DMS 273 treated with DMSO at 0.1 percent for 48 hours (cell line): ENCODE measurements at regions not wholly inside any gene's neighbourhood (a gene's known extent, or its start where the extent isn't known, plus 50 kb on each side); places are given as distances from the start of the nearest gene placed in this dataset.

Experiments used
- DNase-seq: peaks from one replicate; lab custom pipeline; 2025; lab: John Stamatoyannopoulos, UW

DNA sequence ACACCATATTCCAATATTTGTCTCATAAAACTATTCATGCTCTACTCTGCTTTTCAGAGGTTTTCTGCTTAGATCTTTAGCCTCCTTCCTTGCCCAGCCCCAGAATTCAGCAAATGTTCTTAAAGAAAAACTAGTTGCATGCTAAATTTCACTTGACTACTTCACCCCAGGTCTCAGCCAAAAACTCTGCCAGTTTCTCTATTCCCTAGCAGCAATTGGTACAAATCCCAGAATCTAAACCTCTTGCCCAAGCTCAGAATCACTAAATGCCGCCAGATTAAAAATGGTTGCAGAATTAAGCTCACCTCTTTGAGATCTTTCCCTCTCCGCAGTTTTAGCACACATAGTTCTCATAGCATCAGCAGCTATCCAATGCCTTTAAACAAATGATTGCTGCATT is 331.2 kb upstream of the SMARCA2 start:
- no peak for DNase-seq

- no peak for DNase-seq
Observed at GRCh38 chr9:1698991-1699390, 316.2 kb upstream of the SMARCA2 start.

DNA sequence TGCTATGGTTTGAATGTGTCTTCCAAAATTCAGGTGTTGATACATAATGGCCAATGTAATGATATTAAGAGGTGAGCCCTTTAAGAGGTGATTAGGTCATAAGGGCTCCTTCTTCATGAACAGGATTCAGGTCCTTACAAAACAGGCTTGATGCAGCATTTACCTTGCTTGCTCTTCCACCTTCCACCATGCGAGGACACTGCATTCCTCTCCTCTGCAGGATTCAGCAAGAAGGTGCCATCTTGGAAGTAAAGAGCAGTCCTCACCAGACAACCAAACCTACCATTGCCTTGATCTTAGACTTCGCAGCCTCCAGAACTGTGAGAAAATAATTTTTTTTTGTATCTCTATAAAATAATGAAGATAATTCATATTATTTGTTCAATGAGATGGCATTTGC is 314.0 kb upstream of the SMARCA2 start:
- DNase-seq: no peak

GRCh38 chr9:1702701-1703100 is 312.4 kb upstream of the SMARCA2 start:
- DNase-seq: no peak

DNA sequence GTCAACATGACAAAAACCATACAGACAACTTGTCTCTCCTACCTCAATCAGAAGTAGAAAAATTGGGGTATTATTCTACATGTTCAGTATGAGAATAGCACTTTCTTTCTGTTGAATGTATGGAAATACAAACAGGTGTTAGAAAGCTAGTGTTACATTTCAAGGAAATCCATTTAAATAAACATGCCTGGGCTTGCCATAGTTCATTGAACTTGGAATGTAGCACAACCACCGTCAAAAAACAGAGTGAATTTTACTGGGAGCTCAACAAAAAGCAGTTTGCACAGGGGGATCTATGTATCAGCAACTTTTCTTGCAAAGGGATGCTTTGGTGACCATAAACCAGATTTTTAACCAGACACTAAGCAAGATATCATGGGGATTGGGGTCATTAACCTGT is 307.9 kb upstream of the SMARCA2 start:
- DNase-seq: no peak

- no peak for DNase-seq
Observed at GRCh38 chr9:1708219-1708618, 306.9 kb upstream of the SMARCA2 start.

DNA sequence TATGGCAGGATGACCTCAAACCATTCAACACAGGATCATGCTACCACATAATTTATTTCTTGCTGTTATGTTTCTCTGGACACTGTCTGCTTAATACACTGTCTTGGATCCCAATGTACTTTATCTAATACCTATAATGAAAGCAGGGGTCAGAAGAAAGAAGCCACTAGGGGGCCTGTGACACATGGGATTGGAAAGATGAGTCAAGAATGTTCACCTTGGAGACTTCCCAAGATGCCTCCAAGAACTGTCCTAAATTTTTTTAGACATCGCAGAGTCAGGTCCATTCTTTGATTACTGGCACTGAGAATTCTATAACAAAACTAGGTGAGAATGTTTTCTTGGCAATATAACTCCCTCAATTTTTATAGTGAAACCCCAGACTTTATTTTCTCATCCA is 305.8 kb upstream of the SMARCA2 start:
- no peak for DNase-seq

DNA sequence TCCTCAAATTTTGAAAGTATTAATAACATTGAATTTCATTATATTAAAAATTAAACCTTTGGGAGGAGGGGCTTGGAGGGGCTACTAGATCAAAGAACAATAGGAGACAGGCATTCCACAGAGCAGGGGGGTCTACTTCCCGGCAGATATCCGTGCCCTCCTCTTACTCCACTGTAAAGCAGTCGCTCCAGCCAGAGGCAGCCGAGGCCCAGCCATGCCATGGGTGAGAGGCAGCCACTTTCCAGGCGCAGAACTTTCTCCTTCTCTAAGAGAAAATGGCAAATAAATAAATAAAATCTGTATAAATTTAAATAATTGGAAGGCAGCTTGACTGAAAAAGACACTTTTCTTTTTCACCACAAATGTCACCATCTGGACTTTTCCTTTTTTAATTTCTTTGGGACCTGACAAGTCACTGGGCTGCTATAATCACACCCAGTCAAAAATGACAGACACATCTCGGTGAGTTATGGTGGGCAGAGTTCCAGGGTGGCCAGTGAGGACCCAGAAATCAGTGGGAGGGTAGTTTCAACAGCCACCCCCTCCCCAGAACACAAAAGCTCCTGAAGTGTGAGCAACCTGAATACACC is 302.2 kb upstream of the SMARCA2 start:
- no peak for DNase-seq

GRCh38 chr9:1713841-1714240 is 301.3 kb upstream of the SMARCA2 start:
- DNase-seq: no peak

DNA sequence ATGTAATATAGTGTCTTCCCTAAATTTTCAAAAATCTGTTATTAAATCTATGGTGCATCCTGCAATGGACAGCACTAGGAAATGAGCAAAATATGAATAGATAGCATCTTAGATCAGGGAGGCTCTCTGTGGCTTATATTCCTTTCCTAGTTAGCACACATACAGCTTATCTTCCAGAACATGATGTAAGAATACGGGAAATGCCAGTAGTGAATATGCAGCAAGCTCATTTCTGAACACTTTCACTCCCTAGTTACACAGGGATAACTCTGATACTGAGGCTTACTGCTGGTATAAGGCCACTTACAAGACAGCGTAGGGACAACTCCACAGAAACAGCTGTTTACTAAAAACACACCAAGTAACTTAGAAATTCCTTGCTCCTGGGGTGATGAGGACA is 297.3 kb upstream of the SMARCA2 start:
- no peak for DNase-seq

GRCh38 chr9:1718836-1719235 is 296.3 kb upstream of the SMARCA2 start:
- DNase-seq: no peak

- no peak for DNase-seq
Observed at GRCh38 chr9:1721196-1721595, 294.0 kb upstream of the SMARCA2 start.

GRCh38 chr9:1722404-1722803 is 292.7 kb upstream of the SMARCA2 start:
- no peak for DNase-seq

- no peak for DNase-seq
Observed at GRCh38 chr9:1723522-1724015, 291.6 kb upstream of the SMARCA2 start.

- DNase-seq: no peak
Observed at GRCh38 chr9:1726993-1727759, 288.0 kb upstream of the SMARCA2 start.

GRCh38 chr9:1729631-1730030 is 285.5 kb upstream of the SMARCA2 start:
- no peak for DNase-seq

- DNase-seq: no peak
Observed at GRCh38 chr9:1732670-1733069, 282.5 kb upstream of the SMARCA2 start.

- DNase-seq: no peak
Observed at GRCh38 chr9:1738511-1739100, 276.5 kb upstream of the SMARCA2 start.

DNA sequence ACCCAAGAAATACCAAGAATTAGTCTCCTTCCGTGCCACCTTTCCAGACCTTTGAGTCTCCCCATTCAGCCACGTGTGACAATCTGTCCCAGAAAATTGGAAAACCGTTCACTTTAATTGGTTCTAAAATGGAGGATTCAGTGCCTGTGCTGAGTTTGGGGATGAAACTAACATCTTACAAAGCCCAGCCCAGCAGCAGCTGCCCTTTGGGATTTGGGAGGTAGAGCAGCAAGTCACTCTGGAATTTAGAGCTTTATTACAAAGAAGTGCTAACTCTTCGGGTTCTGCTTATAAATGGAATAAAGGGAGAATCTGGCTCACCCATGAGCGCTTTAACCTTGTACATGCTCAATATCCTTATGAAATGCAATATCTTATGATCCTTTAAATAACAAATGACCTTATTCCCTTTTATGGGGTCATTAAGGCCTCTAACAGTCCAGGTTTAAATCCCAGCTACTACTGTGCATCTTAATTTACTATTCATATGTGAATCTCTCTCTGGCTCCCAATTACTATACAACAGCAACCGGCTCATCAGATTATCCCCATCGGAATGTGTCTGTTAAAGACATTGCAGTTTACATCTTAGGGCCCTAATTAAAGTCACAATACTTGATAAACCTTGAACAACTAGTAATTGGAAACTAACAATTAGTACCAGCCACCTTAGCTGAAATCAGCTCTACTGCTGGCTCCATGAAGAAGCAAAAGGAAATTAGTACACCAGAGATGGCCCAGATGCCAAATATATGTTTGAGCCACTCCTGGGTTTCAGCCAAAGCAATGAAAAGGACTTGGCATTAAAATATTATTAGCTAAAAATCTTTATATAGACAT is 271.8 kb upstream of the SMARCA2 start:
- DNase-seq: no peak

DNA sequence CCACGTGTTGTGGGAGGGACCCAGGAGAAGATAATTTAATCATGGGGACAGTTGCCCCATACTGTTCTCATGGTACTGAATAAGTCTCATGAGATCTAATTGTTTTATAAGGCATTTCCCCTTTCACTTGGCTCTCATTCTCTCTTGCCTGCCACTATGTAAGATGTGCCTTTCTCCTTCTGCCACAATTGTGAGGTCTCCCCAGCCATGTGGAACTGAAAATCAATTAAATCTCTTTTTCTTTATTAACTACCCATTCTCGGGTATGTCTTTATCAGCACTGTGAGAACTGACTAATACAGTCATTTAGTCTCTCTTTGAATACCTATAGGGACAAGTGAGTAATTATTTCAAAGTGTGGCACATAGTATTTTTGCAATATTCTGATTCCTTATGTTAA is 269.2 kb upstream of the SMARCA2 start:
- DNase-seq: no peak

DNA sequence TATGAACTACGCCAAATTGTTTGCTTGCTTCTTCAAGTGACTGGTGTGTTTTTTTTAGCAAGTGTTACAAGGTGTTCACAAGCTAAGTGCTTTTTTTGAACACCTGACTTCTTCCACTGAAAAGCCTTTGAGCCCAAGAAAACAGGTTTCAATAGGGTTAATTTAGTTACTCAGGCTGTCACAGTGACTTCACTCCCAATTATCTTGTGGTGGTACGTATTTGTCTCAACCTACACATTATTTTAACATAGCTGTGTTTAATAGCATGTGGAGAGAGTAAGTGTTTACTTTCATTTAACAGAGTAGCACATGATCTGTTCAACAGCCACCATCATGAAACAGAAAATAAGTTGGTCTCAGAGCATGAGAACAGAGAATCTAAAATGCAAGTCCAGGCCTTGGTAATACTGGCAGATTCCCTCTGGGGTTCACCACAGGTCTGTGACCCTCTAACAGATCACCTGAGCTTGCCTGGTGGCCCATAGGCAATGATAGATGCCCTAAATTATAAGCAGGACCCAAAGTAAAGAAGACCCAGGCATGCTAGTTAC is 267.7 kb upstream of the SMARCA2 start:
- no peak for DNase-seq

GRCh38 chr9:1748407-1748806 is 266.7 kb upstream of the SMARCA2 start:
- no peak for DNase-seq
